HepG2 (cell line): ENCODE measurements at regions not wholly inside any gene's neighbourhood (a gene's known extent, or its start where the extent isn't known, plus 50 kb on each side); places are given as distances from the start of the nearest gene placed in this dataset.

ENCODE experiments used
- ATAC-seq: fragments of 200-7000 bp; cut with Tn5 transposase; 3 replicates; pipeline ENCODE4 v1.9.1; 2020; ENCODE audit warnings: mild to moderate bottlenecking, moderate library complexity
- BruUV-seq: library from RNA; stranded (reverse); fragments of 400-500 nt; replicated peaks from 2 replicates; lab custom pipeline; 2021; lab: Mats Ljungman, UMichigan
- CTCF ChIA-PET: fragments of 300-600 bp; formaldehyde crosslinking; extraction: SDS; loops from one replicate; lab custom pipeline; 2021; ENCODE audit warnings: low total read pairs, inconsistent platforms, low intra/inter-chr PET ratio; lab: Yijun Ruan, JAX
- POLR2A ChIA-PET: fragments of 350-600 bp; sonication (Branson Sonifier 250); formaldehyde crosslinking; loops from one replicate; lab custom pipeline; 2020; ENCODE audit warnings: antibody characterized with exemption, inconsistent platforms; lab: Yijun Ruan, JAX
- DNase-seq: peaks from one replicate; pipeline ENCODE4 v3.0.0-alpha.2; 2015; ENCODE audit warnings: low spot score
- FAIRE-seq: peaks from 3 replicates; lab custom pipeline; 2011; peaks lifted over from hg19 to GRCh38; lab: Jason Lieb, UNC
- H2AFZ ChIP-seq: one replicate; pipeline ENCODE4 v1.6.1; 2011; ENCODE audit warnings: low read length, inconsistent platforms
- H3K27ac ChIP-seq: fragments of 300-600 bp; 3 replicates; pipeline ENCODE4 v1.8.0; 2011; ENCODE audit warnings: mixed run types, mild to moderate bottlenecking, mixed read lengths, low read length, inconsistent platforms; ENCODE audit not compliant: insufficient read depth; ENCODE audit errors: extremely low read length
- H3K27me3 ChIP-seq, 2 experiments: fragments of 200-600 bp in 1 of 2; 2 replicates in 1 of 2; 3 replicates in 1 of 2; pipeline versions ENCODE4 v1.6.0 to v1.8.0; 2011; ENCODE audit warnings: low read length in 2 of 2, mild to moderate bottlenecking in 2 of 2, moderate library complexity in 2 of 2, inconsistent platforms in 1 of 2; ENCODE audit not compliant: insufficient read depth in 2 of 2, control insufficient read depth in 1 of 2
- H3K36me3 ChIP-seq, 2 experiments: fragments of 200-600 bp in 1 of 2; replicated peaks in 1 of 2; 2 replicates in 1 of 2; 3 replicates in 1 of 2; pipeline versions ENCODE4 v1.5.1 to v1.8.0; 2011; ENCODE audit warnings: low read length in 2 of 2, inconsistent platforms in 1 of 2; ENCODE audit not compliant: insufficient read depth in 2 of 2, control insufficient read depth in 1 of 2
- H3K4me1 ChIP-seq: 2 replicates; pipeline ENCODE4 v1.5.1; 2012; ENCODE audit warnings: low read length, inconsistent platforms; ENCODE audit not compliant: insufficient read depth
- H3K4me2 ChIP-seq: 2 replicates; pipeline ENCODE4 v1.6.0; 2011; ENCODE audit warnings: low read depth, low read length, inconsistent platforms
- H3K4me3 ChIP-seq, 3 experiments: fragments of 200-600 bp in 1 of 3; sonication (generic), shearing (Covaris generic) in 1 of 3; replicated peaks in 1 of 3; 2 replicates each; pipeline ENCODE4 v1.5.1; 2011 to 2016; ENCODE audit warnings: low read length in 3 of 3, inconsistent platforms in 2 of 3, low read depth in 2 of 3, mild to moderate bottlenecking in 2 of 3, control low read depth in 1 of 3, mixed read lengths in 1 of 3; ENCODE audit not compliant: insufficient read depth in 1 of 3
- H3K79me2 ChIP-seq: one replicate; pipeline ENCODE4 v1.6.1; 2011; ENCODE audit warnings: low read length, inconsistent platforms; ENCODE audit not compliant: insufficient read depth
- H3K9ac ChIP-seq: 2 replicates; pipeline ENCODE4 v1.6.0; 2011; ENCODE audit warnings: mild to moderate bottlenecking, low read depth, low read length, inconsistent platforms; ENCODE audit not compliant: insufficient read depth
- H3K9me3 ChIP-seq: 2 replicates; pipeline ENCODE4 v1.5.1; 2012; ENCODE audit warnings: mild to moderate bottlenecking, low read length
- H4K20me1 ChIP-seq: 2 replicates; pipeline ENCODE4 v1.6.0; 2011; ENCODE audit warnings: inconsistent platforms, mild to moderate bottlenecking, low read length, moderate library complexity; ENCODE audit not compliant: insufficient read depth
- CEBPB ChIP-seq: IDR thresholded peaks from 2 replicates; pipeline ENCODE4 v1.6.1; 2011; ENCODE audit warnings: low read depth, low read length, improper control_type of control experiment, borderline replicate concordance
- DZIP1 ChIP-seq: sonication (generic); formaldehyde crosslinking; IDR thresholded peaks from 2 replicates; pipeline ENCODE4 v1.5.0; 2020; ENCODE audit warnings: mild to moderate bottlenecking, missing genetic modification reagents
- MAF1 ChIP-seq: sonication (generic); formaldehyde crosslinking; IDR thresholded peaks from 2 replicates; pipeline ENCODE4 v1.5.0; 2020; ENCODE audit warnings: missing genetic modification reagents, borderline replicate concordance
- MAFF ChIP-seq: IDR thresholded peaks from 2 replicates; pipeline ENCODE4 v1.6.1; 2011; ENCODE audit warnings: low read depth, low read length, improper control_type of control experiment
- MAFK ChIP-seq, 2 experiments: IDR thresholded peaks in 1 of 2; conservative IDR thresholded peaks in 1 of 2; 2 replicates each; pipeline ENCODE4 v1.6.1; 2011; ENCODE audit warnings: improper control_type of control experiment in 2 of 2, low read length in 2 of 2
- SATB2 ChIP-seq: sonication (generic); formaldehyde crosslinking; IDR thresholded peaks from 2 replicates; pipeline ENCODE4 v1.5.0; 2020; ENCODE audit warnings: missing genetic modification reagents
- WGBS: methylation state at CpG from one replicate; pipeline ENCODE4 v1.1.6; 2017; ENCODE audit warnings: low lambda C conversion rate; 5-methylcytosine and 5-hydroxymethylcytosine counted together
- in situ Hi-C: cut with HindIII; loops from 2 replicates; pipeline ENCODE4 v1.10.0; 2017; ENCODE audit warnings: low pct_unique_long_range_greater_than_20kb; ENCODE audit not compliant: extremely low pct_ligation_motif_present
- intact Hi-C: fragments of 100-400 bp; cut with micrococcal nuclease; formaldehyde crosslinking; loops from one replicate; pipeline ENCODE4 v1.10.0; 2022; ENCODE audit not compliant: unreplicated experiment

- H3K27me3 ChIP-seq = no peaks in the 10 kb centered on the region
- H3K4me1 ChIP-seq = no peaks in the 10 kb centered on the region
- FAIRE-seq (no peak), ATAC-seq (no peak), DNase-seq (no peak)
- H3K4me3 ChIP-seq = no peak overlapping the region
- no peak overlapping the region for H2AFZ ChIP-seq
- TF ChIP-seq MAFK (conservative IDR thresholded peaks at IDR 0.05 in 1 of 2, IDR thresholded peaks at IDR 0.05 in 1 of 2; ENCODE audit: low read length in 2 of 2) (peak; percentile 39 to 80), MAFF (peak; percentile 50; the same call in 1 of the 2 replicates), MAF1 (CRISPR knock-in tag) (no peak), CEBPB (no peak)
- H3K36me3 ChIP-seq = no peaks in the 10 kb centered on the region
- no peak overlapping the region for H3K9ac ChIP-seq
- H3K27ac ChIP-seq = no peak overlapping the region
- intact Hi-C loops = no loop called here
- no peak overlapping the region for H3K4me2 ChIP-seq
- BruUV-seq = no TSS peak
- no peaks in the 10 kb centered on the region for H4K20me1 ChIP-seq
- H3K9me3 ChIP-seq = peaks cover 88% of the 10 kb centered on the region
- in situ Hi-C loops = no loop called here
- ChIA-PET CTCF (no interaction called here), POLR2A (no interaction called here)
- no peaks in the 10 kb centered on the region for H3K79me2 ChIP-seq
These were observed 1005.0 kb downstream of the TMTC2 start for GRCh38 chr12:83691730-83692129.

- no peak for DNase-seq
- TF ChIP-seq SATB2 (CRISPR knock-in tag) = no peak
- no peak for TF ChIP-seq DZIP1 (CRISPR knock-in tag)
- TF ChIP-seq, all 625 proteins: peak for 0
- Histone ChIP-seq H3K36me3 (no peaks in the 10 kb centered on the region), H3K4me3 (no peak overlapping the region), H3K4me2 (no peak overlapping the region), H3K9ac (no peak overlapping the region), H2AFZ (no peak overlapping the region), H3K27ac (no peak overlapping the region), H3K9me3 (peaks cover 83% of the 10 kb centered on the region), H3K4me1 (no peaks in the 10 kb centered on the region), H3K79me2 (no peaks in the 10 kb centered on the region), H3K27me3 (no peaks in the 10 kb centered on the region), H4K20me1 (no peaks in the 10 kb centered on the region)
- intact Hi-C loops (no loop called here), in situ Hi-C loops (no loop called here)
- FAIRE-seq = no peak
- BruUV-seq = no TSS peak
- WGBS = no CpG with 5 or more reads among the region's 1 CpG
- ChIA-PET CTCF (no interaction called here), POLR2A (no interaction called here)
- no peak for ATAC-seq
These were observed 1003.8 kb downstream of the TMTC2 start for GRCh38 chr12:83690465-83690864.
